ENCODE measurements at regions not wholly inside any gene's neighbourhood (a gene's known extent, or its start where the extent isn't known, plus 50 kb on each side); places are given as distances from the start of the nearest gene placed in this dataset.

GRCh38 chr5:61831736-61832135 lies 474.3 kb upstream of the KIF2A start:
- TF ChIP-seq CTCF (IDR thresholded peaks at IDR 0.05), result no peak
- no peak for TF ChIP-seq POLR2A (IDR thresholded peaks at IDR 0.05)

Data from body of pancreas (tissue), 4 donors.